Left ventricle myocardium inferior (tissue), 1 donor: ENCODE measurements at regions not wholly inside any gene's neighbourhood (a gene's known extent, or its start where the extent isn't known, plus 50 kb on each side); places are given as distances from the start of the nearest gene placed in this dataset.

Source experiments
- DNase-seq: peaks from one replicate; pipeline ENCODE4 v3.0.0-alpha.2; 2020
- H3K27ac ChIP-seq: fragments of 200-600 bp; replicated peaks from 2 replicates; pipeline ENCODE4 v1.8.0; 2021
- H3K27me3 ChIP-seq: fragments of 200-600 bp; 2 replicates; pipeline ENCODE4 v1.8.0; 2021; ENCODE audit warnings: low read depth
- H3K36me3 ChIP-seq: fragments of 200-600 bp; 2 replicates; pipeline ENCODE4 v1.8.0; 2021
- H3K4me1 ChIP-seq: fragments of 200-600 bp; 2 replicates; pipeline ENCODE4 v1.8.0; 2021
- H3K4me3 ChIP-seq: fragments of 200-600 bp; 2 replicates; pipeline ENCODE4 v1.8.0; 2021; ENCODE audit warnings: mild to moderate bottlenecking, moderate library complexity
- H3K9me3 ChIP-seq: fragments of 200-600 bp; replicated peaks from 2 replicates; pipeline ENCODE4 v1.8.0; 2021
- CTCF ChIP-seq: fragments of 200-600 bp; IDR thresholded peaks from 2 replicates; pipeline ENCODE4 v1.8.0; 2021; ENCODE audit warnings: antibody characterized with exemption, mild to moderate bottlenecking, borderline replicate concordance
- intact Hi-C: fragments of 100-400 bp; cut with micrococcal nuclease; formaldehyde crosslinking; loops from one replicate; pipeline ENCODE4 v1.11.0; 2022
- donor health status: DM: no; HTN: yes; CAD: no; lungs with severe emphysema.

GRCh38 chr16:79847101-79847500 lies 246.6 kb upstream of the MAF start:
- Histone ChIP-seq H3K27me3 (no peaks in the 10 kb centered on the region), H3K27ac (no peak overlapping the region), H3K4me3 (no peak overlapping the region), H3K9me3 (peaks cover 6% of the 10 kb centered on the region), H3K4me1 (no peaks in the 10 kb centered on the region), H3K36me3 (no peaks in the 10 kb centered on the region)
- TF ChIP-seq CTCF: no peak
- intact Hi-C loops: no loop called here
- DNase-seq: no peak

- Histone ChIP-seq H3K4me3 (no peak overlapping the region), H3K27me3 (no peaks in the 10 kb centered on the region), H3K36me3 (no peaks in the 10 kb centered on the region), H3K4me1 (no peaks in the 10 kb centered on the region), H3K9me3 (no peaks in the 10 kb centered on the region), H3K27ac (no peak overlapping the region)
- DNase-seq: no peak
- no peak for TF ChIP-seq CTCF
- intact Hi-C loops: no loop called here
These were observed 245.2 kb upstream of the MAF start for GRCh38 chr16:79845734-79846135.

GRCh38 chr16:79845033-79845733 lies 244.6 kb upstream of the MAF start:
- peaks cover 2% of the 10 kb centered on the region for H3K4me1 ChIP-seq
- H3K27me3 ChIP-seq: no peaks in the 10 kb centered on the region
- intact Hi-C loops: no loop called here
- DNase-seq: no peak
- no peak overlapping the region for H3K4me3 ChIP-seq
- no peaks in the 10 kb centered on the region for H3K36me3 ChIP-seq
- no peaks in the 10 kb centered on the region for H3K9me3 ChIP-seq
- H3K27ac ChIP-seq: no peak overlapping the region
- TF ChIP-seq CTCF: no peak

- Histone ChIP-seq H3K27me3 (no peaks in the 10 kb centered on the region), H3K36me3 (no peaks in the 10 kb centered on the region), H3K4me1 (peaks cover 8% of the 10 kb centered on the region), H3K9me3 (no peaks in the 10 kb centered on the region), H3K4me3 (no peak overlapping the region), H3K27ac (no peak overlapping the region)
- intact Hi-C loops: no loop called here
- DNase-seq: no peak
- TF ChIP-seq CTCF: no peak
These were observed 244.1 kb upstream of the MAF start for GRCh38 chr16:79844603-79845002.

GRCh38 chr16:79843631-79844043 lies 243.1 kb upstream of the MAF start:
- intact Hi-C loops: no loop called here
- no peak for TF ChIP-seq CTCF
- peaks cover 14% of the 10 kb centered on the region for H3K4me1 ChIP-seq

More at GRCh38 chr16:79843631-79844043, 243.1 kb upstream of the MAF start:
- no peaks in the 10 kb centered on the region for H3K9me3 ChIP-seq
- H3K36me3 ChIP-seq: no peaks in the 10 kb centered on the region
- no peak overlapping the region for H3K27ac ChIP-seq
- H3K27me3 ChIP-seq: no peaks in the 10 kb centered on the region
- no peak for DNase-seq
- no peak overlapping the region for H3K4me3 ChIP-seq
